Inferior parietal cortex (tissue), 1 donor: ENCODE measurements at regions not wholly inside any gene's neighbourhood (a gene's known extent, or its start where the extent isn't known, plus 50 kb on each side); places are given as distances from the start of the nearest gene placed in this dataset.
"Not testable (repeated sequence)": the region's sequence is repeated elsewhere in the genome, so short reads cannot be mapped to it uniquely, and the experiment has no call there.

ENCODE experiments used
- DNase-seq: peaks from one replicate; pipeline ENCODE4 v3.0.0-alpha.2; 2016; ENCODE audit errors: extremely low spot score

DNA sequence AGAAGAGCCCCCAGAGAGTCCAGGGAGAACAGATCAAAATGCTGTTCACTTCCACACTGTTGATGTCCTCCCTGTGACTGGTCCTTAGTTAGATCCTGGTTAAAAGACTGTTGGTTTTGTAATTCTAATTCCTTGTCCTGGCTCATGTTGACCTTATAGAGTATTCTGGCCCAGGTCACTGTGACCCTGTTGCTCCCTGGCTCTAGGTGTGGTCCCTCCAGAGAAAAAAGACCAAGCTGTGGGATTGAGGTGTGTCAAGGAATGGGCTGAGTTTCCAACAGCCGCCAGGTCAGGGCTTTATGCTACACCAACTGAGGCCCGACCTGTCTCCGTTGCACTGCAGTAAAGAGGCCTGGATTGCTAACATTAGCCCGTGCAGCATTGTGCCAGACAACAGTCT, 241.0 kb upstream of the MSX2 start:
- no peak for DNase-seq

DNA sequence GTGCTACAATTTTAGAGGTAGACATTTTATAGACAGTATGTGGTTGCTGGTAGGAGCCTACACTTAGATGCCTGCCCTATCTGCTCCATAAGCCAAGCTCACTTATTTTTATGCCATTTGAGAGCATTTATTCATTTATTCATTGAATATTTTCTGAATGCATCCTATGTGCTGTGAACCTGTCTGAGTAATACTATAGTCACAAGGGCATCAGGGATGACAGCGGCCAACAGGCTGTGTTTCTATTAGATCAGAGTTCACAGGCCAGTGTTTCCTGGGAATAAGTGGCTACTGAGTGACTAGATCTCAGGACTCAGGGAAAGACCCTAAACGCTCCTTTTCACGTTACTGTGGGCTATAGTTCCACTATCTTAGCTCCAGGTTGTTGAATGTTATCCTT, 235.2 kb upstream of the MSX2 start:
- DNase-seq = no peak

DNA sequence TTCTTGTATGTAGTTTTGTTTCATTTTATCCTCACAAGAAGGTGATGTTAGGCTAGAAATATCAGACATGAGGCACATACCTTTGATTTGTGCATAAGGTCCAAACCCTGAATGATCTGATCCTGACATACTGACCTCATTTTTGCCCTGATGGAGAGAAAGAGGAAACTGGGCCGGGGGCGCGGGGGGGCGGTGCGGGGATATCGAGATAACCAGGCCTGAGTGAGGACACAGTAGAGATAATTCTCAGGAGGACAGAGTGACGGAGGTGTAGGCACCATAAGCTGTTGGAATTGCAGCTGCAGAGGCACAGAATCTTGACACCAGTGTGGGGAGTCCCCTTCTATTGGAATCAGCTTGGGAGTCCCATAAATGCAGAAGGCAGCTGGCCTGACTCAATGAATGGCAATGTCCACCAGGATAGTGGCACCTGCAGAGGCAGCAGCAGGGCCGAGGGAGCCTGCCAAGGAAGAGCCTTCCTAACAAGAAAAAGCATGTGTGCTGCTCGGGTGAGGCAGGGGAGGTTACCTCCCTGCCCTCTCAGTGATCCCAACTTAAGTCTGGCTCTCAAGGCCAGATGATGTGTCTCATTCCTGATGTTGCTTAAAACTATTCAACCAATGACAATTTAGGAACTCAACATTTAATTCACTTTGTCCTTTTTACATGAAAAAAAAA, 234.3 kb upstream of the MSX2 start:
- no peak for DNase-seq

DNA sequence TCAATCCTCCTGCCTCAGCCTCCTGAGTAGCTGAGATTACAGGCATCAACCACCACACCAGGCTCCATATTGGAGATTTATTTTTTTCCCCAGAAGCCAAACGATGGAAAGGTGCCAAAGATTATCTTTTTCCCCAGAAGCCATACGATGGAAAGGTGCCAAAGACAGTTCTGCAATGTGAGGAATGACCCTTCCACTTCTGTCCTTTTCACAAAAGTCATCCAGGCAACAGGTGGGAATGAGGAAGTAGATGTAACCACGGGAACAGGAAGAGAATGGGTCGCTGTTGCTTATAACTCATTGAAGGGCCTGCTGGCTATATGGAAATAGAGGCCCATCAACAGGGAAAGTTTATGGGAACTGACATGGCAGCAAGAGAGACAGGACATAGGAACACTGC, 233.7 kb upstream of the MSX2 start:
- DNase-seq = no peak

DNA sequence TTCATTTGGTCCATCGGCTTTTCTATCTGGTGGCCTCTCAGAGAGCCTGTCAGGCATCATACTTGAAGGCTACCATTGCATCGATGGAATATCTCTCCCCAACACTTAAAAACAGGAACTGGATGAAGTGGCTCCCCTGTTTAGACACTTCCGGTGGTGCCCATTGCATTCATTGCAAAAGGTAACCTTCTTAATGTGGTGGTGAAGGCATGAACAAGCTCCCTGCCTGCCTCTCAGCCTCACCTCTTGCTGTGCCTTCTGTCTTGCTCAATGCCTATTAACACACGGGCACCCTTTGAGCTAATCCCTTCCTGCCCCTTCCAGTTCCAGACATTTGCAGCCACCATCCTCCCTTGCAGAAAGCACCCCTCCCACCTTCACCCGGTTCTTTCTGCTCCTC, 233.1 kb upstream of the MSX2 start:
- no peak for DNase-seq

DNA sequence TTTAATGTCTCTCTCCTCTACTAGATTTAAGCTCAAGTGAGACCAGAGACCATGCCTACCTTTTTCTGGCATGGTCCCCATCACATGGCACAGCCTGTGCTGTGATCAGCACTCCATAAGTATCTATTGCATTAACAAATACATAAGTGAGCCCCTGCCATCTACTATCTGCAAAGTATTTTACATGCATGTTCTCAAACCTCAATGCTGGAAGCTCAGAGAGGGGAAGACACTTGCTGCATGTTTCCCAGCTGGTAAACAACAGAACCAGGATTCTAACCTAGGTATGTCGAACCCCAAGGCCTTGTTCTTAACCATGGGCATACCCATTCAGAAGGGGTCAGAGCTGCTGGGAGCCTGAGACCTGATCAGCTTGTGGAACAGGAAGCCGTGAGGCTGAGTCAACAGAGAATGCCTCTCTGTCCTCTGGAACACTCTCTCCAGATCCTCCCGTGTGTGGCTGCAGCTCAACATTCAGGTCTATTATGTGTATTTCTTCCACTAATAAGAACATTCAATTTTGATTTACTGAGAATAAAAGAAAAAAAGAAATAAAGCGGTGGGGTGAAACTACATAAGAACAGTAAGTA, 232.5 kb upstream of the MSX2 start:
- DNase-seq = no peak

DNA sequence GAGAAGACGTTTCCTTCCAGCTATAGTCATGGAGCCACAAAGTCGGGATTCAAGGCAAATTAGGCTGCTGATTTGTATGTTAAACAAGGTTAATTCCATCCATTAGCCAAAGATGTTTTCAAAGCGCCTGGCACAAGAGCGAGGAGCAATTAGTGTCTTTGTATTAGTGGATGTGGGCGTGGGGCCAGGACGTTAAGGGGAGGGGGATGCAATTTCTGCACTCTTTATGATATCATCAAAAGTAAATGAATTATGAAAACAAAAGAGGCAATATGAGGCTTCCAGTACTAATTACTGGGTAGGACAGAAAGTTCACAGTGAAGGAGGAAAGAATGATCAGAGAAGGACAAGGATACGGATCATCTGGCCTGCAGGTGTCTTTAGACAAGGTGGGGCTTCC, 230.9 kb upstream of the MSX2 start:
- DNase-seq = no peak

DNA sequence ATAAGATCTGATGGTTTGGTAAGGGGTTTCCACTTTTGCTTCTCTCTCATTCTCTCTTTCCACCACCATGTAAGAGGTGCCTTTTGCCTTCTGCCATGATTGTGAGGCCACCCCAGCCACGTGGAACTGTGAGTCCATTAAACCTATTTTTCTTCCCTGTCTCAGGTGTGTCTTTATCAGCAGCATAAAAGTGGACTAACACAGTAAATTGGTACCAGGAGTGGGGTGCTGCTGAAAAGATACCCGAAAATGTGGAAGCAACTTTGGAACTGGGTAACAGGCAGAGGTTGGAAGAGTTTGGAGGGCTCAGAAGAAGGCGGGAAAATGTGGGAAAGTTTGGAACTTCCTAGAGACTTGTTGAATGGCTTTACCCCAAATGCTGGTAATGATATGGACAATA, 226.4 kb upstream of the MSX2 start:
- not testable (repeated sequence) for DNase-seq

DNA sequence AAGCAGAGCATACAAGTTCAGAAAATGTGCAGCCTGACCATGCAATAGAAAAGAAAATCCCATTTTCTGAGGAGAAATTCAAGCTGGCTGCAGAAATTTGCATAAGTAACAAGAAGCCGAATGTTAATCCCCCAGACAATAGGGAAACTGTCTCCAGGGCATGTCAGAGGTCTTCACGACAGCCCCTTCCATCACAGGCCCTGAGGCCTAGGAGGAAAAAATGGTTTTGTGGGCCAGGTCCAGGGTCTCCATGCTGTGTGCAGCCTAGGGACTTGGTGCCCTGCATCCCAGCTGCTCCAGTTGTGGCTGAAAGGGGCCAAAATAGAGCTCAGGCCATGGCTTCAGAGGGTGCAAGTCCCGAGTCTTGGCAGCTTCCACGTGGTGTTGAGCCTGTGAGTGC, 225.8 kb upstream of the MSX2 start:
- not testable (repeated sequence) for DNase-seq

DNA sequence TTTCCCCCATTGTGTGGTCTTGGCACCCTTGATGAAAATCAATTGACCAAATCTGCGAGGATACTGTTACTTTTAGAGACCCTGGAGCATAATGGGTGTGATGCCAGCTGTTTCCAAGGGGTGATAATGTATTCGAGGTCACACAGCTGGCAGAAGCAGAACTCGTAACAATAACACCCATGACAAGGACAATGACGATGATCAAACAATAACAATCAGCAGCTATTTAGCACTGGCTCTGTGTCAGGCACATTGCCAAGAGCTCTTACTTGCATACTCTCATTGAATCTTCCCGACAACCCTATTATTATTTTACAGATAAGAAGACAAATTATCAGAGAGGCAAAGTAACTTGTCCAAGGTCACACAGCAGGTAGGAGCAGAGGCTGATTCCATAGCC, 223.7 kb upstream of the MSX2 start:
- no peak for DNase-seq

DNA sequence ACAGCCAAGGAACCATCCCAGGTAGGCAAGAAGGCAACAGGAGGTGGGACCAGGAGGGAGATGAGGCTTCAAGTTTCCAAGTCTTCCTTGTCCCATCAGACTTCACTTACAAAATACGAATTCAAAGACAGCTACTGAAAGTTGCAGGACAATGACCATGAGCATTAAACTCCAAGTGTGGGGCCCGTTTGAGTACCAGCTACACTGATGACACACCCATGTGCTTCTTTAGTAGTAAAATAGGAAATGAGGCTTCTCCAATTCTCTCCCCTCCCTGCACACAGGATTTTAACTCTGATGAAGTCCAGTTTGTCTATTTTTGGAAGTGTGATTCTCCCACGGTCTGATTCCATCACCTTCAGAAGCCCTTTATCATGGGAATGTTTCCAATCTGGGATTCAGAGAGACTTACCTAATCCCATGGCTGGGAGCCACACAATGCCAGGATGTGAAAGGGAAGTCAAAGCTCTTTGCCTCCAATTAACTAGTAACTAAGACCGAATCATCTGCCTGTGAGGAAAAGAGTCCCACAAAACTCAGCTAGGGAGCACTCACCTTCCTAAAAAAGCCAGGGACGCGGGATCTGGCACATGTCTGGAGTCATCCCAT, 222.8 kb upstream of the MSX2 start:
- no peak for DNase-seq

DNA sequence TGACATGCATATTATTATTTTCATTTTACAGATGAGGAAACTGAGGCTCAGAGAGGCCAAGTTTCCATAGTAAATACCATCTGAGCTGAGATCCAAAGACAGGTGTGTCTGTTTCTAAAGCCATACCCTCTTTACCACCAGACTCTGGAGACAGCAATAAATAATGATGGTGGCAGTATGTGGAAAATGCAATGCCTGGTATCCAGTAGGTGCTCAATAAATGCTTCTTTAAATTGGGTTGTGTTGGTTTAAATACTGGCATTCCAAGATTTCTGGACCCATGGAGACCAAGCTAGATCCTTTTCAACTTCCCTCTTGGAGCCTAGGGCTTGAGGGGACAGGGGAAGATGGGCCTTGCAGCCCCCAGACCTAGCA, 221.3 kb upstream of the MSX2 start:
- no peak for DNase-seq

DNA sequence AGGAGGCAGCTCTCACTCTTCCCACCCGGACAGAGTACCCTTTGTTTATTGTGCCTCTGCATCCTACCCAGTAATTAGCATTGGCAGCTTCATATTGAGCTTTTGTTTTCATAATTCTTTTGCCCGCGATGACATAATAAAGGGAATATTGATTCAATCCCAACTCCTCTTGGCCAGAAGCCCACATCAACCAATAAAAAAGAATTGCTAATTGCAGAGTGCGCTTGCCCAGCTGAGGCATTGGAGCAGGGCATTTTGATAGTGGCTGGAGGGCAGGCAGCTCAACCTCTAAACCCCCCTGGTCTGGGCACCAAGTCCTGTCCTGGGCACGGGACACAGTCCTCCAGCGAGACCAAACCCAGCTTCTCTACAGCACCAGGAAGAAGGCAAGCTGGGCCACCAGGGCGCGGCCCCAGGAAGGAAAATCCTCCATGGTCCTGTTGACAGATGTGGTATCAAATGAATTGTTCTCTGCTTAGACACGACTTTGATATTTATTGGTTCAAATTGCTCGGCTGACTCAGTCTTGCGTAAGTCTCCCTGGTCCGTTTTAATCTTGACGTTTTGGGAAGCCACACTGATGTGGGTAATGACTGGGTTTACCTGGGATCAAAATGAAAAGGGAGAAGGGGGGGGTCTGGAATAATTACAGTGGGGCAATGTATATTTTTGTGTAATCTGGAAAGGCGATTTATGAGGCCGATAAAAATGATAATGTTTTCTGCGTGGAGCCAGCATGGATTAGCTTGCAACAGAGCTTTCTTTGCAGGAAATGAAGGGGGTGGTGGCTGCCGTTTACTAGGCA, 220.7 kb upstream of the MSX2 start:
- DNase-seq = peak; percentile 93

DNA sequence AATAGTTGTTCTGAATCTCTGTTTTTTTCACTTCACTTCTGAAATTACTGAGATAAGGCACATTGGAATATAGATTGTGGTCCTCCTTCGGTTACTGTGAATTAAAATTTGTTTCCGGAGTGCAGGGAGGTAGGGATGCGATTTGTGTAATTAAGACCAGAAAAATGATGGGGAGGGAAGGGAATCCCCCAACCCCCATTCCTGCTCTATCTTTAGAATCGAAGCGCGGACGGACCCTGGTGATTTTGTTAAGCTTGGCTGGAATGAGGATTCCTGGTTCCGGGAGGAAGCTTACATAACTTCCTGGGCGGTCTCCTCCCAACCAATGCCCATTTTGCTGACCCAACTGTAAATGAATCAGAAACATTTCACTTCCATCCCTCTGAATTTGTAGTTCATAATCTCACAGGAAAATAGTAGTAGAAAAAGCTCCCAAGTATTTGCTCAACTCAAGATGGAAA, 220.1 kb upstream of the MSX2 start:
- DNase-seq = peak; percentile 35

DNA sequence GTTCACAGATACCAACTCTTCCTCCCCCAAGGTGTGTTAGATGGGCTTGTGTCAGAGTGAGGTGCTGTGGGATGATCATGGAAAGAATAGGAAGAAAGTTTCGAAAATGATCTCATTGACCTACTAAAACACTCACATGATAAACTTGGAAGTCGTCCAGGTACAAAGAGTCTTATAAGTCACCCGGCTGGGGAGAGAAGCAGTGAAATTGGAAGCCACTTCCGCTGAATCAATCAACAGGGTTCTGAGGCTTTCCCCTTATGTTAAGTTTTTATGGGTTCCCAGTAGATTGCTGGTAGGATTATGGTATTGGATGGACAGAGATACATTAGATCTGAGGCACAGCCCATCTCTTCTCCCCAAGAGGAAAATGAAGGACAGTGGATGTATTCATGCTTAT, 218.8 kb upstream of the MSX2 start:
- no peak for DNase-seq

DNA sequence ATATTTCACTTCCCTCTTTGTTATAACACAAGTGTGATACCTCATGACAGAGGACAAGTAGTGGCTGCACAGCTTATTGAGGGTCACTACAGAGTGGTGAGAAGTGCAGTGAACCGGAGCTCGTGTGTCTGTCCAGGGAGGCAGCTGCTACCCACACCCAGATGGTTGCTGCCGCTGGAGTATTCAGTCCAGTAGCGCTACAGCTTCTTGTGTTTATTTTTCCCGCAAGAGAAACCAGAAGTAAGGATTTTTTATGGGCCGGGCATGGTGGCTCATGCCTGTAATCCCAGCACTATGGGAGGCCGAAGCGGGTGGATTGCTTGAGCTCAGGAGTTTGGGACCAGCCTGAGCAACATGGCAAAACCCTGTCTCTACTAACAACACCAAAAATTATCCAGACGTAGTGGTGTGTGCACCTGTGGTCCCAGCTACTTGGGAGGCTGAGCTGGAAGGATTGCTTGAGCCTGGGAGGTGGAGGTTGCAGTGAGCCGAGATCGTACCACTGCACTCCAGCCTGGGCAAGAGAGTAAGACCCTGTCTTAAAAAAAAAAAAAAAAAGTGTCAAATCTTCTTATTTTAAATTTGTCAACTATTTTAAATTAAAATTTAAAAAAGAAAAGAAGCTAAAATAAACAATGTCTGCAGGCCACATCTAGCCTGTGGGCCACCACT, 213.5 kb upstream of the MSX2 start:
- not testable (repeated sequence) for DNase-seq

DNA sequence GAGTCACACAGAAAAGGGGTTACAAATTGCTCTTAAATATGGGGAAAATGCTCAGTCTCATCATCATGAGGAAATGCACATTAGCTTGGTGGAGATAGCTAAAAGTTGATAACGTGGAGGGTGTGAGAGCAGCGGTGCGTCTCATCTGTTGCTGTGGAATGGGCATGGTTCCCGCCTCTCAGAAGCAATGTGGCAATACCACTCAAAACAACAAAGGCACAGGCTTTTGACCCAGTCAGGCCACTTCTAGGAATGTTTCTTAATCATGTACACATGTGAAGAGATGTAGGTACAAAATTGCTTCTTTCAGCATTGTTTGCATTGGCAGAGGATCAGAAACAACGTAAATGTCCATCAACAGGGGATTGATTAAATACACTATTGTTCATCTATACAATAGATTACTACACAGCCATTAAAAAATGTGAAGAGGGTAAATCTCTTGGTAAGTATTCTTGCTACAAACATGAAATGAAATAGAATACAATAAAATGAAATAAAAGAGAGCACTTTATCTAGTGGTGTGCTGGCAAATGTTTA, 212.6 kb upstream of the MSX2 start:
- no peak for DNase-seq

DNA sequence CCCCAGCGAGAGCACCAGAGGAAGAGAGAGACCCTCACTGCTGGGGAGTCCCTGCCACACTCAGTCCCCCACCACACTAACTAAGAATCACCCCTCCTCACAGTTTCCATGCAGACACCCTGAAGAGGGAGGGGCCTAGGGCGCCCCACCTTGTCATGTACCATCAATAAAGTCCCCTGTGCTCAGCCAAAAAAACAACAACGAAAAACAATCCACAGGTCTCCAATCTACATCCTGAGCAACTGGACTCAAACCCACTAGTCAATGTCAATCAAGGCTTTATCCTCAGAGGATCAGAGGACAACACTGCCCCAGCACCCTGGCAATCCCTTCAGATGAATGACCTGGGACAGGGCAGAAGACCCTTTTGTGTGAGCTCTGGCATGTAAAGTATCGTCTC, 210.1 kb upstream of the MSX2 start:
- no peak for DNase-seq

DNA sequence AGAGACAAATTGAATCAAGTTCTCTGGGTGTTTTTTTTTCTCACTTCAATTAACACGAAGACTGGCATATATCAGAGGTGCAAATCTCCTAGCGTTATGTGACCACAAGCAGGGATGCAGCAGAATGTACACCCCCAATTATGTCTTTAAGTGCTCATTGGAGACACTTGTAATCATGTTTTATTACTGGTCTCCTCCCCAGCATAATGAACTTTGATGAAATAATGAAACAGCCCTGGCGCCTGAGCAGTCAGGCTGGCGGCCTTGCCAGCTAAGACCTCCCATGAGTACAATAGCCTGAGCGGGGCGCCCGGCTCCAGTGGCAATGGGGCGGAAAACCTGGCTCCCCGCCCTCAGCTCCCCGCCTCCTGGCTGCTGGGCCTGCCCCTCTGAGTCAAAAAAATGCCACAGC, 209.4 kb upstream of the MSX2 start:
- no peak for DNase-seq

DNA sequence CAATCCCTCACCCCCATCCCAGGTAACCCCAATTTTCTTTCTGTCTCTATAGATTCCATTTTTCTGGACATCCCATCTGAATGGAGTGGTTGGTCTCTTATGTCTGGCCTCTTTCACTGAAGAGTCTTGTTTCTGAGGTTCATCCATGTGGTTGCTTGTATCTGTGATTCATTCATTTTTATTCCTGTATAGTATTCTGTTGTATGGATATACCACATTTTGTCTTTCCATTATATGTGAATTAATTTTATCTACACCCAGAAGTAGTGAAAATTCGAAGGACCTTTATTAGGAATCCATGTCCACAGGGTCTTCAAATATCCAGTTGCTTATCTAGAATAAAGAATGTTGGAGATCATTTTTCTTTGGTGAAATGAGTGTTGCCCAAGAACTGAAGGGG, 207.6 kb upstream of the MSX2 start:
- no peak for DNase-seq

DNA sequence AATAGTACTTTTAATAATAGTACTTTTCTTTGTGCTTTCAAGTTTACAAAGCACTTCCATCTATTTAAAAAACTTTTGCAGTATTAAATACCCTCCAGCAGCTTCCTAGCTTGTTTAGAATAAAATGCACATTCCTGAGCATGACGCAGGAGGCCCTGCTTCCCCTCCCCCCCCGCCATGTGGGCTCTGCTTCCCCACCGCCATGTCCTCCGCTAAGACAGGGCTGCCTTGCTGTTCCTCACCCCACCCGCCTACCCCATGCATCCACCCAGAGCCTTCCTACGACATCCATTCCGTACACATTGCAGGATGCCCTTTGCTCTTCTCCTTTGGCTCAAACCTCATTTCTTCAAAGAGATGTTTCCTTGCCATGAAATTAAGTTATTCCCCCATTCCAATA, 205.9 kb upstream of the MSX2 start:
- DNase-seq = no peak
